Gastrocnemius medialis (tissue), 4 donors: ENCODE measurements at regions not wholly inside any gene's neighbourhood (a gene's known extent, or its start where the extent isn't known, plus 50 kb on each side); places are given as distances from the start of the nearest gene placed in this dataset.

ENCODE experiments used
- ATAC-seq, 2 donors: fragments of 150-250 bp; one replicate each; pipeline ENCODE4 v1.9.1; 2016
- DNase-seq, 2 donors: peaks; one replicate each; pipeline ENCODE4 v3.0.0-alpha.2; 2019
- H3K27ac ChIP-seq, 4 donors: fragments of 200-600 bp; sonication (generic); 1 replicate in 1 of 4; 2 replicates in 3 of 4; pipeline ENCODE4 v1.5.1; 2016 to 2018; ENCODE audit warnings: mild to moderate bottlenecking in 2 of 4, moderate library complexity in 1 of 4
- H3K27me3 ChIP-seq, 3 donors: fragments of 200-600 bp; sonication (generic) in 2 of 3; 1 replicate in 1 of 3; 2 replicates in 2 of 3; pipeline versions ENCODE4 v1.5.1 to v1.6.0; 2016 to 2019; ENCODE audit warnings: mild to moderate bottlenecking in 1 of 3, moderate library complexity in 1 of 3
- H3K36me3 ChIP-seq, 2 donors: fragments of 200-600 bp; sonication (generic) in 1 of 2; one replicate each; pipeline ENCODE4 v1.5.1; 2017 to 2018
- H3K4me1 ChIP-seq, 2 donors: fragments of 200-600 bp; sonication (generic) in 1 of 2; one replicate each; pipeline ENCODE4 v1.5.1; 2016 to 2017; ENCODE audit warnings: mild to moderate bottlenecking in 2 of 2
- H3K4me3 ChIP-seq, 4 donors: fragments of 200-600 bp; sonication (generic) in 3 of 4; 1 replicate in 1 of 4; 2 replicates in 3 of 4; pipeline ENCODE4 v1.5.1; 2016 to 2019; ENCODE audit warnings: mild to moderate bottlenecking in 2 of 4
- H3K9me3 ChIP-seq, 3 donors: fragments of 200-600 bp; sonication (generic) in 2 of 3; 1 replicate in 1 of 3; 2 replicates in 2 of 3; pipeline ENCODE4 v1.5.1; 2016 to 2019
- POLR2A ChIP-seq, 2 donors: fragments of 450-650 bp; IDR thresholded peaks; one replicate each; pipeline ENCODE4 v1.6.1; 2017; ENCODE audit warnings: antibody characterized with exemption in 2 of 2, mild to moderate bottlenecking in 2 of 2, moderate library complexity in 2 of 2
- in situ Hi-C, 4 donors: fragments of 200-750 bp; cut with MboI; loops; one replicate each; pipeline versions ENCODE4 v1.15.0 to v1.8.0; 2017; ENCODE audit warnings: low sequenced_read_pairs in 4 of 4
- intact Hi-C: fragments of 100-400 bp; cut with DNase I; formaldehyde crosslinking; loops from one replicate; pipeline ENCODE4 v1.15.1; 2023; ENCODE audit warnings: low total_unique reads
- TF ChIP-seq, protein P1 (sequence below), 5 experiments: fragments of 450-650 bp in 3 of 5; fragments of 200-600 bp in 2 of 5; sonication (generic) in 2 of 5; IDR thresholded peaks in 4 of 5; conservative IDR thresholded peaks in 1 of 5; 1 replicate in 4 of 5; 2 replicates in 1 of 5; pipeline ENCODE4 v1.5.1; 2016 to 2019; ENCODE audit warnings: antibody characterized with exemption in 5 of 5, mild to moderate bottlenecking in 3 of 5, moderate library complexity in 3 of 5

DNA sequence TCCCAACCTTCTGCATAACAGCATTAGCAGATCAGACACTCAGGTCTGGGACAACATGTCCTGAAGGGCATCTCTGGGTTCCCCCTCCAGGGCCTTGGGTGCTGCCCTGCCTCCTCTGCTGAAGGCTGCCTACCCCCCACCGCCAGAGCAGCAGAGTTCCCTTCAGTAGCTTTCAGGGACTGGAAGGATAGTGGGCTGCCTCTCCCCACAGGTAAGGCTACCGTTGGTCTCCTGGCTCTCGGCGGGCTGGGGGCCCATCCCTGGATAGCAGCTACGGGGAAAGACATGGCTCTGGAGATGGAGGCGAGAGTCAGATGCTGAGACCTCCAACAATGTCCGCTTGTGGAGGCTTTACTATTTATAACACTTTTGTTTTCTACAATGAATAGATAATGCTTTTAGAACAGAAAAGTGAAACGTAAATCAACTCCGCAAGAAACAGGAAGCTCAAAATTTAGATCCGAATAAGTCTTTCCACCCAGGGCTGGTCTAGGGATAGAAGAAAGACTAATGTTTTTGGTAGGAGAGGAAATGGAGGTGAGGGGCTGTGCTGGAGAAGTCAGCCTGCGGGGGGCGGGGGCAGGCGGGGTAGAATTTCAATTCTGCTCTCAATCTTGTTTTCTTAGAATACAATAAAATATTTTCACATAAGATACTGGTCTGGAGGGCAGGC is 58.4 kb downstream of the ARL4C start:
- in situ Hi-C loops = no loop called here
- no peak for ATAC-seq

DNA sequence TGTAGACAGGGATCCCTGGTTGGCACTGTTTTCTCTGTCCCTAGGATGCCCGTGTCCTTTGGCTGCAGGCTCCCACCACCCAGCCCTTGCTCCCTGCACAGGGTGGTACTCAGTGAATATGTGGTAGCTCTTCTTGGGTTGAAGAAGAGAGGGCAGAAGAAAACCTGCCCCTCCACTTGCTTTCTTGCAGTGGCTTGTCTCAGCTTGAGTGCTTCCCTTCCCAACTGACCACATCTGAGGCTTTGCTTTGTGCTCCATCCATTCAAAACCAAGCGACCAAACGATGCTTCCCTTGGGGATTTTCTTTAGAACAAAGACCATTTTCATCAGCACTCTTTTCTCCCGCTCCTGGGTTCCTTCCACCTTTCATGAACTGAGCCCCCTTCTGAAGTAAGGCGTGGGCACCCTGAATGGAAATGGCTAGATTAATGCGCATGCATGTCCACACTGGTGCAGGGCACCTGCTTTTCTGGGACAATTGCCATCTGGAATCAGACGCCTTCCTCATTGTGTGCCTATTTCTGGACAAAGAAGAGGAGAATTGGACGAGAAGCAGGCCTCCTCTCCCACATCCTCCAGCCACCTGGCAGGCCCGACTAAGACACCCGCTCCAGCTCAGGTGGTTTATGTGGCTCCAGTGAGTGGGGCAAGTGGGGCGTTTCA is 59.1 kb downstream of the ARL4C start:
- Histone ChIP-seq H3K27ac (no peak overlapping the region), H3K36me3 (no peaks in the 10 kb centered on the region), H3K4me1 (peaks cover 0 to 10% of the 10 kb centered on the region in 2 donors), H3K4me3 (no peak overlapping the region), H3K9me3 (no peaks in the 10 kb centered on the region), H3K27me3 (no peaks in the 10 kb centered on the region)
- ATAC-seq = peak; percentile 27 to 54
- in situ Hi-C loops = no loop called here
- DNase-seq = no peak
- intact Hi-C loops = no loop called here
- TF ChIP-seq, protein P1, sequence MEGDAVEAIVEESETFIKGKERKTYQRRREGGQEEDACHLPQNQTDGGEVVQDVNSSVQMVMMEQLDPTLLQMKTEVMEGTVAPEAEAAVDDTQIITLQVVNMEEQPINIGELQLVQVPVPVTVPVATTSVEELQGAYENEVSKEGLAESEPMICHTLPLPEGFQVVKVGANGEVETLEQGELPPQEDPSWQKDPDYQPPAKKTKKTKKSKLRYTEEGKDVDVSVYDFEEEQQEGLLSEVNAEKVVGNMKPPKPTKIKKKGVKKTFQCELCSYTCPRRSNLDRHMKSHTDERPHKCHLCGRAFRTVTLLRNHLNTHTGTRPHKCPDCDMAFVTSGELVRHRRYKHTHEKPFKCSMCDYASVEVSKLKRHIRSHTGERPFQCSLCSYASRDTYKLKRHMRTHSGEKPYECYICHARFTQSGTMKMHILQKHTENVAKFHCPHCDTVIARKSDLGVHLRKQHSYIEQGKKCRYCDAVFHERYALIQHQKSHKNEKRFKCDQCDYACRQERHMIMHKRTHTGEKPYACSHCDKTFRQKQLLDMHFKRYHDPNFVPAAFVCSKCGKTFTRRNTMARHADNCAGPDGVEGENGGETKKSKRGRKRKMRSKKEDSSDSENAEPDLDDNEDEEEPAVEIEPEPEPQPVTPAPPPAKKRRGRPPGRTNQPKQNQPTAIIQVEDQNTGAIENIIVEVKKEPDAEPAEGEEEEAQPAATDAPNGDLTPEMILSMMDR (IDR thresholded peaks at IDR 0.05 in 4 of 5, conservative IDR thresholded peaks at IDR 0.05 in 1 of 5) = no peak
- no peak for TF ChIP-seq POLR2A (IDR thresholded peaks at IDR 0.05)

More for the DNA sequence above, 58.4 kb downstream of the ARL4C start:
- no peaks in the 10 kb centered on the region for H3K27me3 ChIP-seq
- H3K4me1 ChIP-seq = peaks cover 0 to 10% of the 10 kb centered on the region in 2 donors
- no peaks in the 10 kb centered on the region for H3K36me3 ChIP-seq
- H3K9me3 ChIP-seq = no peaks in the 10 kb centered on the region
- intact Hi-C loops = no loop called here
- no peak overlapping the region for H3K4me3 ChIP-seq
- DNase-seq = no peak
- no peak overlapping the region for H3K27ac ChIP-seq
- TF ChIP-seq, protein P1 (IDR thresholded peaks at IDR 0.05 in 4 of 5, conservative IDR thresholded peaks at IDR 0.05 in 1 of 5) = no peak
- no peak for TF ChIP-seq POLR2A (IDR thresholded peaks at IDR 0.05)

DNA sequence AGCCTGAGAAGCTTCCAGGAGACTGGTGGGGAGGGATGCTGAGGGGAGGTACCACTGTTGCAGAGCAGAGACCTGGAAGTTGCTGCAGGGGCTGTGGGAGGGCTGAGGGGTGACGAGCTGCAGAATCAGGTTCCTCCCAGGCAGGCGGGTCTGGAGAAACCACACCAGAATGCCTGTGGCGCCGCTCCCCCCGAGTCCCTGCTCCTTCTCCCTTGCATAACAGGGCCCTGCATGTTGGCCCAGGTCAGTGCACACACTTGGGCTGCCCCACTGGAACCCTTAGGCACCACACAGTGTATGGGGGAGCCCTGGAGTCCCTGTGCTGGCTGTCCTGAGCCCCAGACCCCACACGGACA is 60.4 kb downstream of the ARL4C start:
- DNase-seq = no peak
- H3K4me1 ChIP-seq = peaks cover 0 to 10% of the 10 kb centered on the region in 2 donors
- intact Hi-C loops (no loop called here), in situ Hi-C loops (no loop called here)
- no peak for TF ChIP-seq POLR2A (IDR thresholded peaks at IDR 0.05)
- TF ChIP-seq, protein P1 (IDR thresholded peaks at IDR 0.05 in 4 of 5, conservative IDR thresholded peaks at IDR 0.05 in 1 of 5) = no peak
- ATAC-seq = no peak
- H3K36me3 ChIP-seq = no peaks in the 10 kb centered on the region
- no peak overlapping the region for H3K27ac ChIP-seq
- no peaks in the 10 kb centered on the region for H3K27me3 ChIP-seq
- H3K4me3 ChIP-seq = no peak overlapping the region
- no peaks in the 10 kb centered on the region for H3K9me3 ChIP-seq

DNA sequence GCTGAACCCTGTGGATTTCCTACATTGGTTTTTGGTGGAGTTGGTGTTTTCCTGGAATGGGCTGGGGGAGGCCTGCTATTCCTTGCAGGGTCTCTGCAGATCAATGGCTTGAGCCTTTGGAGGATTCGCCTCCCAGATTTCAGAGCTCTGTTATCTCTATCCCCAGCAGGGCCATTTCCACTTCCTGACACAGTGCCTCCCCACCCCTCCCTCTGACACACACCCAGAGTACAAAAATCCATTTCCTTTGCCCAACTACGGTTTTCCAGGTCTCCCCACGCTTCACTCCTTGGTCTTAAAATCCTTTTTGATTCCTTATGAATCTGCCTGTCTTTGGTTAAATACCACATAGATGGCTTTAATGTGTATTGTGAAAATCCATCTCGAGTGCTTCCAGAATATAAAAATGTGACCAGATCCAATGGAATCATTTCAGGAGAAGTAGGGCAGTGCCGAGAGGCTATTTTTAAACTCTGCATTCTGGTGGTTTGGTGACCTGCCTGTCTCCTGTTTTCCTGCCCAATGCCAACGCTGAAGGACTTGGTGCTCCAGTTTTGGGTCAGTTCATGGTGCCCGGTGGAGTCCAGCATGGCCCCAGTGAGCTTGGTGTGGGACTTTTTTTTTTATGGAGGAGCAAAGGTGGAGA is 60.9 kb downstream of the ARL4C start:
- no peaks in the 10 kb centered on the region for H3K9me3 ChIP-seq
- no peaks in the 10 kb centered on the region for H3K36me3 ChIP-seq
- TF ChIP-seq POLR2A (IDR thresholded peaks at IDR 0.05) = no peak
- TF ChIP-seq, protein P1 (IDR thresholded peaks at IDR 0.05 in 4 of 5, conservative IDR thresholded peaks at IDR 0.05 in 1 of 5) = no peak
- intact Hi-C loops = no loop called here
- no peaks in the 10 kb centered on the region for H3K27me3 ChIP-seq
- in situ Hi-C loops = no loop called here
- peaks cover 0 to 10% of the 10 kb centered on the region in 2 donors for H3K4me1 ChIP-seq
- peak overlapping the region in 1 of 4 donors; percentile 54 for H3K27ac ChIP-seq
- ATAC-seq = peak in 1 of 2 donors; percentile 79
- no peak for DNase-seq
- H3K4me3 ChIP-seq = no peak overlapping the region
